SK-N-SH (cell line): ENCODE measurements at regions not wholly inside any gene's neighbourhood (a gene's known extent, or its start where the extent isn't known, plus 50 kb on each side); places are given as distances from the start of the nearest gene placed in this dataset.

Experiments used
- CTCF ChIA-PET: fragments of 300-600, 350-600 bp; formaldehyde crosslinking; extraction: SDS; loops from one replicate; lab custom pipeline; 2021; lab: Yijun Ruan, JAX
- POLR2A ChIA-PET: fragments of 350-600 bp; sonication (Branson Sonifier 250); formaldehyde crosslinking; extraction: SDS; loops from one replicate; lab custom pipeline; 2020; ENCODE audit warnings: antibody characterized with exemption, inconsistent platforms; lab: Yijun Ruan, JAX
- DNase-seq: peaks from one replicate; pipeline ENCODE4 v3.0.0; 2012
- H2AFZ ChIP-seq: fragments of 200-600 bp; sonication (generic); 2 replicates; pipeline ENCODE4 v1.8.1; 2016; ENCODE audit warnings: antibody characterized with exemption, mild to moderate bottlenecking, low read depth
- H3F3A ChIP-seq: fragments of 200-600 bp; sonication (generic); replicated peaks from 2 replicates; pipeline ENCODE3; 2016; ENCODE audit warnings: antibody characterized with exemption, mild to moderate bottlenecking; ENCODE audit not compliant: insufficient read depth
- H3K27ac ChIP-seq, 2 experiments: fragments of 200-500 bp in 1 of 2; fragments of 200-600 bp in 1 of 2; sonication (Bioruptor generic) in 1 of 2; sonication (generic), shearing (Covaris generic) in 1 of 2; 2 replicates each; pipeline versions ENCODE4 v1.5.1 to v1.6.1; 2014 to 2016; ENCODE audit warnings: low read depth in 2 of 2, inconsistent platforms in 1 of 2, low read length in 1 of 2, mild to moderate bottlenecking in 1 of 2, mixed read lengths in 1 of 2
- H3K27me3 ChIP-seq: fragments of 200-600 bp; sonication (generic), shearing (Covaris generic); 2 replicates; pipeline ENCODE4 v1.6.1; 2016; ENCODE audit warnings: mixed run types; ENCODE audit not compliant: insufficient read depth
- H3K36me3 ChIP-seq, 2 experiments: fragments of 200-500 bp in 1 of 2; fragments of 200-600 bp in 1 of 2; sonication (Bioruptor generic) in 1 of 2; sonication (generic) in 1 of 2; replicated peaks in 1 of 2; 2 replicates each; pipeline versions ENCODE3 to v1.5.1; 2014 to 2016; ENCODE audit warnings: low read length in 1 of 2, mild to moderate bottlenecking in 1 of 2; ENCODE audit not compliant: insufficient read depth in 2 of 2, control insufficient read depth in 1 of 2
- H3K4me1 ChIP-seq, 2 experiments: fragments of 200-500 bp in 1 of 2; fragments of 200-600 bp in 1 of 2; sonication (Bioruptor generic) in 1 of 2; sonication (generic), shearing (Covaris generic) in 1 of 2; 2 replicates each; pipeline versions ENCODE4 v1.5.1 to v1.6.1; 2014 to 2016; ENCODE audit warnings: low read depth in 1 of 2, low read length in 1 of 2, mixed run types in 1 of 2; ENCODE audit not compliant: insufficient read depth in 2 of 2, control insufficient read depth in 1 of 2
- H3K4me2 ChIP-seq: fragments of 200-600 bp; sonication (generic), shearing (Covaris generic); 2 replicates; pipeline ENCODE4 v1.6.1; 2017; ENCODE audit warnings: mixed run types
- H3K4me3 ChIP-seq, 2 experiments: fragments of 200-500 bp in 1 of 2; fragments of 200-600 bp in 1 of 2; sonication (Bioruptor generic) in 1 of 2; sonication (generic), shearing (Covaris generic) in 1 of 2; 2 replicates each; pipeline versions ENCODE4 v1.5.1 to v1.8.1; 2014 to 2016; ENCODE audit warnings: low read depth in 2 of 2, inconsistent platforms in 1 of 2, low read length in 1 of 2, mild to moderate bottlenecking in 1 of 2, mixed read lengths in 1 of 2, moderate library complexity in 1 of 2
- H3K79me2 ChIP-seq: fragments of 200-600 bp; sonication (generic); 2 replicates; pipeline ENCODE4 v1.8.1; 2017; ENCODE audit warnings: mild to moderate bottlenecking; ENCODE audit not compliant: insufficient read depth
- H3K9ac ChIP-seq: fragments of 200-600 bp; sonication (generic); 2 replicates; pipeline ENCODE4 v1.6.1; 2017; ENCODE audit warnings: mixed run types
- H3K9me2 ChIP-seq: fragments of 200-600 bp; sonication (generic); 2 replicates; pipeline ENCODE4 v1.6.1; 2017; ENCODE audit warnings: mixed run types
- H3K9me3 ChIP-seq: fragments of 200-600 bp; sonication (generic); 2 replicates; pipeline ENCODE4 v1.6.1; 2017; ENCODE audit warnings: mixed run types, mild to moderate bottlenecking, moderate library complexity
- H4K20me1 ChIP-seq: fragments of 200-600 bp; sonication (generic); 2 replicates; pipeline ENCODE4 v1.6.1; 2017; ENCODE audit warnings: mild to moderate bottlenecking, mixed run types; ENCODE audit not compliant: insufficient read depth
- CHD2 ChIP-seq: fragments of 150-350 bp; IDR thresholded peaks from 2 replicates; pipeline ENCODE4 v1.6.1; 2018; ENCODE audit warnings: low read length; ENCODE audit not compliant: partially characterized antibody
- GABPA ChIP-seq: IDR thresholded peaks from 2 replicates; pipeline ENCODE4 v1.4.0; 2012; ENCODE audit warnings: low read depth, mild to moderate bottlenecking
- JUND ChIP-seq: IDR thresholded peaks from 2 replicates; pipeline ENCODE4 v1.4.0; 2012
- MEF2A ChIP-seq: IDR thresholded peaks from 2 replicates; pipeline ENCODE4 v1.4.0; 2012; ENCODE audit warnings: low read depth, borderline replicate concordance
- MXI1 ChIP-seq: IDR thresholded peaks from 2 replicates; pipeline ENCODE4 v1.6.1; 2012; ENCODE audit warnings: mild to moderate bottlenecking, low read depth, low read length, improper control_type of control experiment
- NFIC ChIP-seq: IDR thresholded peaks from 2 replicates; pipeline ENCODE4 v1.4.0; 2012; ENCODE audit warnings: borderline replicate concordance
- NRF1 ChIP-seq: IDR thresholded peaks from 2 replicates; pipeline ENCODE4 v1.6.1; 2012; ENCODE audit warnings: low read depth, mild to moderate bottlenecking, low read length
- POLR2AphosphoS5 ChIP-seq: IDR thresholded peaks from 2 replicates; pipeline ENCODE4 v1.6.1; 2012; ENCODE audit warnings: low read depth, low read length
- TEAD4 ChIP-seq: IDR thresholded peaks from 2 replicates; pipeline ENCODE4 v1.4.0; 2012; ENCODE audit warnings: mild to moderate bottlenecking, borderline replicate concordance; ENCODE audit not compliant: insufficient read depth
- USF1 ChIP-seq: IDR thresholded peaks from 2 replicates; pipeline ENCODE4 v1.4.0; 2012; ENCODE audit warnings: low read depth, borderline replicate concordance
- ZBTB33 ChIP-seq: IDR thresholded peaks from 2 replicates; pipeline ENCODE4 v1.4.0; 2012; ENCODE audit warnings: low read depth, borderline replicate concordance
- WGBS: methylation state at CpG from one replicate; pipeline ENCODE4 v1.1.6; 2017; ENCODE audit warnings: low lambda C conversion rate; 5-methylcytosine and 5-hydroxymethylcytosine counted together
- TF ChIP-seq, protein P1 (sequence below): fragments of 200-600 bp; sonication (generic); IDR thresholded peaks from 2 replicates; pipeline ENCODE4 v1.6.1; 2017; ENCODE audit warnings: antibody characterized with exemption, mild to moderate bottlenecking, moderate library complexity
- TF ChIP-seq, protein P2 (sequence below): fragments of 150-350 bp; IDR thresholded peaks from 2 replicates; pipeline ENCODE4 v1.6.1; 2016; ENCODE audit warnings: mild to moderate bottlenecking, low read depth, low read length
- TF ChIP-seq, protein P3 (sequence below): IDR thresholded peaks from 2 replicates; pipeline ENCODE4; 2012
- TF ChIP-seq, protein P4 (sequence below): IDR thresholded peaks from 2 replicates; pipeline ENCODE4 v1.6.1; 2012; ENCODE audit warnings: mild to moderate bottlenecking, low read depth, low read length, moderate library complexity

DNA sequence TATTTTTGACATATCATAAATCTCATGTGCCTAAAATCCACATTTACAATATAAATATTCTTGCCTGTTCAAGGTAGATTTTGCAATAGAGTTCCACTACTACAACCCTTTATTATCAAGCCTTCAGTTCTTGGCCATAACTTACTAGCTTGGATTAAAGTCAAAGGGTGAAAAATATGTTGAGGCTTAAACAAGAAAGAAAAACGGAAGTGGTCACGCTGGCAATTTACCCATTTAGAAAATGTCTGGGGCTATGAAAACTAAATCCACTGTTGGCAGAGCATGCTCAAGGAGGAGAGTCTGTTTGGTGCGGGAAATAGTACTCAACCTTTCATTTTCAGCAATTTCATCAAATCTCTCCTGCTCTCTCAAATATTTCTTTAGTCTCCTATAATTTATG lies 209.8 kb upstream of the RHOBTB1 start (continued):
- TF ChIP-seq ZBTB33 (no peak), USF1 (no peak), CHD2 (no peak), MXI1 (no peak), POLR2AphosphoS5 (no peak), GABPA (no peak), TEAD4 (no peak), NFIC (no peak)
- TF ChIP-seq, protein P1, sequence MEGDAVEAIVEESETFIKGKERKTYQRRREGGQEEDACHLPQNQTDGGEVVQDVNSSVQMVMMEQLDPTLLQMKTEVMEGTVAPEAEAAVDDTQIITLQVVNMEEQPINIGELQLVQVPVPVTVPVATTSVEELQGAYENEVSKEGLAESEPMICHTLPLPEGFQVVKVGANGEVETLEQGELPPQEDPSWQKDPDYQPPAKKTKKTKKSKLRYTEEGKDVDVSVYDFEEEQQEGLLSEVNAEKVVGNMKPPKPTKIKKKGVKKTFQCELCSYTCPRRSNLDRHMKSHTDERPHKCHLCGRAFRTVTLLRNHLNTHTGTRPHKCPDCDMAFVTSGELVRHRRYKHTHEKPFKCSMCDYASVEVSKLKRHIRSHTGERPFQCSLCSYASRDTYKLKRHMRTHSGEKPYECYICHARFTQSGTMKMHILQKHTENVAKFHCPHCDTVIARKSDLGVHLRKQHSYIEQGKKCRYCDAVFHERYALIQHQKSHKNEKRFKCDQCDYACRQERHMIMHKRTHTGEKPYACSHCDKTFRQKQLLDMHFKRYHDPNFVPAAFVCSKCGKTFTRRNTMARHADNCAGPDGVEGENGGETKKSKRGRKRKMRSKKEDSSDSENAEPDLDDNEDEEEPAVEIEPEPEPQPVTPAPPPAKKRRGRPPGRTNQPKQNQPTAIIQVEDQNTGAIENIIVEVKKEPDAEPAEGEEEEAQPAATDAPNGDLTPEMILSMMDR, result no peak
- TF ChIP-seq, protein P2, sequence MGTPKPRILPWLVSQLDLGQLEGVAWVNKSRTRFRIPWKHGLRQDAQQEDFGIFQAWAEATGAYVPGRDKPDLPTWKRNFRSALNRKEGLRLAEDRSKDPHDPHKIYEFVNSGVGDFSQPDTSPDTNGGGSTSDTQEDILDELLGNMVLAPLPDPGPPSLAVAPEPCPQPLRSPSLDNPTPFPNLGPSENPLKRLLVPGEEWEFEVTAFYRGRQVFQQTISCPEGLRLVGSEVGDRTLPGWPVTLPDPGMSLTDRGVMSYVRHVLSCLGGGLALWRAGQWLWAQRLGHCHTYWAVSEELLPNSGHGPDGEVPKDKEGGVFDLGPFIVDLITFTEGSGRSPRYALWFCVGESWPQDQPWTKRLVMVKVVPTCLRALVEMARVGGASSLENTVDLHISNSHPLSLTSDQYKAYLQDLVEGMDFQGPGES, result no peak

GRCh38 chr10:61151059-61151458 lies 207.1 kb upstream of the RHOBTB1 start:
- no peak overlapping the region for H3K4me2 ChIP-seq
- CTCF ChIA-PET, result no interaction called here
- WGBS, result 74% methylated on average over 1 of the region's 1 CpG
- no peak overlapping the region for H3K27ac ChIP-seq
- no peaks in the 10 kb centered on the region; a peak in 1 of 4 replicates for H3K4me1 ChIP-seq
- no peaks in the 10 kb centered on the region for H4K20me1 ChIP-seq
- no peak overlapping the region for H2AFZ ChIP-seq
- no peaks in the 10 kb centered on the region for H3F3A ChIP-seq
- no peaks in the 10 kb centered on the region for H3K9me3 ChIP-seq
- H3K4me3 ChIP-seq, result no peak overlapping the region
- no peaks in the 10 kb centered on the region for H3K36me3 ChIP-seq
- no peak overlapping the region for H3K9ac ChIP-seq
- POLR2A ChIA-PET, result no interaction called here
- no peaks in the 10 kb centered on the region for H3K9me2 ChIP-seq
- H3K79me2 ChIP-seq, result no peaks in the 10 kb centered on the region
- TF ChIP-seq MEF2A (no peak), NRF1 (no peak), ZBTB33 (no peak), JUND (no peak), NFIC (no peak)
- TF ChIP-seq, protein P2, result no peak
- TF ChIP-seq, protein P3, sequence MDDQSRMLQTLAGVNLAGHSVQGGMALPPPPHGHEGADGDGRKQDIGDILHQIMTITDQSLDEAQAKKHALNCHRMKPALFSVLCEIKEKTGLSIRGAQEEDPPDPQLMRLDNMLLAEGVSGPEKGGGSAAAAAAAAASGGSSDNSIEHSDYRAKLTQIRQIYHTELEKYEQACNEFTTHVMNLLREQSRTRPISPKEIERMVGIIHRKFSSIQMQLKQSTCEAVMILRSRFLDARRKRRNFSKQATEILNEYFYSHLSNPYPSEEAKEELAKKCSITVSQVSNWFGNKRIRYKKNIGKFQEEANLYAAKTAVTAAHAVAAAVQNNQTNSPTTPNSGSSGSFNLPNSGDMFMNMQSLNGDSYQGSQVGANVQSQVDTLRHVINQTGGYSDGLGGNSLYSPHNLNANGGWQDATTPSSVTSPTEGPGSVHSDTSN, result no peak
- TF ChIP-seq, protein P4, sequence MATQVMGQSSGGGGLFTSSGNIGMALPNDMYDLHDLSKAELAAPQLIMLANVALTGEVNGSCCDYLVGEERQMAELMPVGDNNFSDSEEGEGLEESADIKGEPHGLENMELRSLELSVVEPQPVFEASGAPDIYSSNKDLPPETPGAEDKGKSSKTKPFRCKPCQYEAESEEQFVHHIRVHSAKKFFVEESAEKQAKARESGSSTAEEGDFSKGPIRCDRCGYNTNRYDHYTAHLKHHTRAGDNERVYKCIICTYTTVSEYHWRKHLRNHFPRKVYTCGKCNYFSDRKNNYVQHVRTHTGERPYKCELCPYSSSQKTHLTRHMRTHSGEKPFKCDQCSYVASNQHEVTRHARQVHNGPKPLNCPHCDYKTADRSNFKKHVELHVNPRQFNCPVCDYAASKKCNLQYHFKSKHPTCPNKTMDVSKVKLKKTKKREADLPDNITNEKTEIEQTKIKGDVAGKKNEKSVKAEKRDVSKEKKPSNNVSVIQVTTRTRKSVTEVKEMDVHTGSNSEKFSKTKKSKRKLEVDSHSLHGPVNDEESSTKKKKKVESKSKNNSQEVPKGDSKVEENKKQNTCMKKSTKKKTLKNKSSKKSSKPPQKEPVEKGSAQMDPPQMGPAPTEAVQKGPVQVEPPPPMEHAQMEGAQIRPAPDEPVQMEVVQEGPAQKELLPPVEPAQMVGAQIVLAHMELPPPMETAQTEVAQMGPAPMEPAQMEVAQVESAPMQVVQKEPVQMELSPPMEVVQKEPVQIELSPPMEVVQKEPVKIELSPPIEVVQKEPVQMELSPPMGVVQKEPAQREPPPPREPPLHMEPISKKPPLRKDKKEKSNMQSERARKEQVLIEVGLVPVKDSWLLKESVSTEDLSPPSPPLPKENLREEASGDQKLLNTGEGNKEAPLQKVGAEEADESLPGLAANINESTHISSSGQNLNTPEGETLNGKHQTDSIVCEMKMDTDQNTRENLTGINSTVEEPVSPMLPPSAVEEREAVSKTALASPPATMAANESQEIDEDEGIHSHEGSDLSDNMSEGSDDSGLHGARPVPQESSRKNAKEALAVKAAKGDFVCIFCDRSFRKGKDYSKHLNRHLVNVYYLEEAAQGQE, result no peak
- no peak for DNase-seq
- H3K27me3 ChIP-seq, result no peaks in the 10 kb centered on the region
